Mesothelial cell of epicardium (in vitro differentiated cells): ENCODE measurements at regions not wholly inside any gene's neighbourhood (a gene's known extent, or its start where the extent isn't known, plus 50 kb on each side); places are given as distances from the start of the nearest gene placed in this dataset.

Experiments used
- DNase-seq, 2 experiments: peaks; one replicate each; pipeline ENCODE4 v3.0.0; 2021; ENCODE audit warnings: low spot score in 2 of 2; ENCODE audit not compliant: unreplicated experiment in 2 of 2
- H3K27ac Mint-ChIP-seq: 2 replicates; pipeline ENCODE4 v1.8.0; 2021; ENCODE audit warnings: mixed read lengths
- H3K27me3 Mint-ChIP-seq: 2 replicates; pipeline ENCODE4 v1.8.0; 2021; ENCODE audit warnings: low read depth, mixed read lengths
- H3K36me3 Mint-ChIP-seq: 2 replicates; pipeline ENCODE4 v1.8.0; 2021; ENCODE audit warnings: mixed read lengths
- H3K4me1 Mint-ChIP-seq: 2 replicates; pipeline ENCODE4 v1.8.0; 2021; ENCODE audit warnings: mixed read lengths
- H3K4me3 Mint-ChIP-seq: 2 replicates; pipeline ENCODE4 v1.8.0; 2021; ENCODE audit warnings: mild to moderate bottlenecking, moderate library complexity, mixed read lengths
- H3K9me3 Mint-ChIP-seq: 2 replicates; pipeline ENCODE4 v1.8.0; 2021; ENCODE audit warnings: mixed read lengths
- TF ChIP-seq, protein P1 (sequence below): fragments of 200-600 bp; sonication (generic); IDR thresholded peaks from one replicate; pipeline ENCODE4 v1.5.0; 2021; ENCODE audit warnings: antibody characterized with exemption; ENCODE audit not compliant: unreplicated experiment

DNA sequence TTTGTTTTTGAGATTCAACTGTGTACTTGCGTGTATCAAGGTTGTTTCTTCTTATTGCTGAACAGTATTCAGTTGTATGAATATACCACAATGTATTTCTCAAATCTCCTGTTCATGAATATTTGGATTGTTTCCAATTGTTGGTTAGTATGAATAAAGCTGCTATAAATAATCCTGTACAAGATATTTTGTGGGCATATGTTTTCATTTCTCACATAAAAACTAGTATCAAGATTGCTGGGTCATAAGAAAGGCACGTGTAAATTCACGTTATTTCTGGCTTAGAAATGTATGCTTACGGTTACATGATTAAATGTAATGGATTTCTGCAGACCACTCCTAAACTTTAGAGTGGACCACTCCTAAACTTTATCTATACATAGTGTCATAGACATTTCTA lies 96.6 kb downstream of the BTBD3 start:
- no peak for DNase-seq
- peaks cover 3% of the 10 kb centered on the region for H3K27me3 Mint-ChIP-seq
- peaks cover 7% of the 10 kb centered on the region for H3K4me1 Mint-ChIP-seq
- no peak overlapping the region for H3K4me3 Mint-ChIP-seq
- TF ChIP-seq, protein P1, sequence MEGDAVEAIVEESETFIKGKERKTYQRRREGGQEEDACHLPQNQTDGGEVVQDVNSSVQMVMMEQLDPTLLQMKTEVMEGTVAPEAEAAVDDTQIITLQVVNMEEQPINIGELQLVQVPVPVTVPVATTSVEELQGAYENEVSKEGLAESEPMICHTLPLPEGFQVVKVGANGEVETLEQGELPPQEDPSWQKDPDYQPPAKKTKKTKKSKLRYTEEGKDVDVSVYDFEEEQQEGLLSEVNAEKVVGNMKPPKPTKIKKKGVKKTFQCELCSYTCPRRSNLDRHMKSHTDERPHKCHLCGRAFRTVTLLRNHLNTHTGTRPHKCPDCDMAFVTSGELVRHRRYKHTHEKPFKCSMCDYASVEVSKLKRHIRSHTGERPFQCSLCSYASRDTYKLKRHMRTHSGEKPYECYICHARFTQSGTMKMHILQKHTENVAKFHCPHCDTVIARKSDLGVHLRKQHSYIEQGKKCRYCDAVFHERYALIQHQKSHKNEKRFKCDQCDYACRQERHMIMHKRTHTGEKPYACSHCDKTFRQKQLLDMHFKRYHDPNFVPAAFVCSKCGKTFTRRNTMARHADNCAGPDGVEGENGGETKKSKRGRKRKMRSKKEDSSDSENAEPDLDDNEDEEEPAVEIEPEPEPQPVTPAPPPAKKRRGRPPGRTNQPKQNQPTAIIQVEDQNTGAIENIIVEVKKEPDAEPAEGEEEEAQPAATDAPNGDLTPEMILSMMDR = no peak
- peaks cover 4% of the 10 kb centered on the region for H3K9me3 Mint-ChIP-seq
- H3K36me3 Mint-ChIP-seq = no peaks in the 10 kb centered on the region
- no peak overlapping the region for H3K27ac Mint-ChIP-seq

DNA sequence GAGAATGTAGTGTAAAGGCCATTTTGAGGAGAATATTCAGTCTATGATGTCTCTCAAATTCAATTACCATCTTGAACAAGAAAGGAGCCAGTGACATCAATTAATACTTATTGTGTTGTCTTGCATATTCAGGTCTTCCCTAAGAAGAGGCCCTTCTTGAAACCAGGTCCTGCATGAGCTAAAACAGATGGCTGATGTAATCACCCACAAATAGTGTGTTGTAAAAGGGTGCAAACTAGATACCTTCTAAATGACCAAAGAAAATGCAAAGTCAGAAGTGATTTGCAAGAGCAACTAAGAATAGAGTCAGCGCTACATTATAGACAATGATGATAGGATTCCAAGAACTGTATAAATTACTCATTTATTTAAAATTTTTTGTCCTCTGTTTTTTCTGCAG lies 97.0 kb downstream of the BTBD3 start:
- TF ChIP-seq, protein P1 = no peak
- peaks cover 8% of the 10 kb centered on the region for H3K4me1 Mint-ChIP-seq
- no peak overlapping the region for H3K4me3 Mint-ChIP-seq
- H3K27me3 Mint-ChIP-seq = peaks cover 3% of the 10 kb centered on the region
- DNase-seq = no peak
- H3K9me3 Mint-ChIP-seq = peaks cover 4% of the 10 kb centered on the region
- H3K36me3 Mint-ChIP-seq = no peaks in the 10 kb centered on the region
- no peak overlapping the region for H3K27ac Mint-ChIP-seq

DNA sequence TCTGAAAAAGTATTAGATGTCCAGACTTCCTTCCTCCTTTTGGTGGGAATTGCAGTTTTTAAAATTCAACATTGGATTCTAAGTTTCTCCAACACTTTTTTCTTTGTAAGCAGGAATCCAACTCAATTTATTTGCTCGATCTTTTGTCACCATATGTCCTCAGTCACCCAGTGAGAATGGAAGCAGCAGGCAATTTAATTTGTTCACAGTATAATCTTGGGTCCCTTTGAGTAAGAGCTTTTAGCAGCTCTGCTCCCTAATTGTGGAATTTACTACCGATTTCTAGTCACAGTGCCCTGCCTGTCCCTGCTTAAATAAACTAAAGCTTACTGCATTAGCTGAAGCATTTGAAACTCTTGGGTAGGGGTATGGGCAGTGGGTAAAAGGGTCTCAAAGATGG lies 98.6 kb downstream of the BTBD3 start:
- H3K4me3 Mint-ChIP-seq = no peak overlapping the region
- peaks cover 4% of the 10 kb centered on the region for H3K9me3 Mint-ChIP-seq
- TF ChIP-seq, protein P1 = no peak
- DNase-seq = no peak
- H3K4me1 Mint-ChIP-seq = peaks cover 13% of the 10 kb centered on the region
- H3K36me3 Mint-ChIP-seq = no peaks in the 10 kb centered on the region
- H3K27me3 Mint-ChIP-seq = peaks cover 3% of the 10 kb centered on the region
- no peak overlapping the region for H3K27ac Mint-ChIP-seq

DNA sequence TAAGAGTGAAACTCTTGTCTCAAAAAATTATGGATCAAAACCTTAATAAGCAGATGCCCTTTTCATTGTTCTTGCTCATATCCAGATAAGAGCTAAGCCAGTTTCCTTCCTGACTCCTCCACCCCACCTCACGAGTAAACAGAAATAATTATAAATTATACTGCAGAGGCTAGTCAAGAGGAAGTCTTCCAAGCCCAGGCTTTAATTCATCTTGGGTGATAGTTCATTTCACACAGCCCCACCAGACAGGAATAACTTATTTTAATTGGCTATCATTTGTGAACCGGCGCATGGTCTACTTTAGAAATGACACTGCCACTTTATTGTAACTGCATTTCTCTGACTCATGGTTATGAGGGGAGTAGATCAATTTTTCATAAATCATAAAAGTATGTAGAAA lies 102.0 kb downstream of the BTBD3 start:
- peaks cover 7% of the 10 kb centered on the region for H3K27me3 Mint-ChIP-seq

DNA sequence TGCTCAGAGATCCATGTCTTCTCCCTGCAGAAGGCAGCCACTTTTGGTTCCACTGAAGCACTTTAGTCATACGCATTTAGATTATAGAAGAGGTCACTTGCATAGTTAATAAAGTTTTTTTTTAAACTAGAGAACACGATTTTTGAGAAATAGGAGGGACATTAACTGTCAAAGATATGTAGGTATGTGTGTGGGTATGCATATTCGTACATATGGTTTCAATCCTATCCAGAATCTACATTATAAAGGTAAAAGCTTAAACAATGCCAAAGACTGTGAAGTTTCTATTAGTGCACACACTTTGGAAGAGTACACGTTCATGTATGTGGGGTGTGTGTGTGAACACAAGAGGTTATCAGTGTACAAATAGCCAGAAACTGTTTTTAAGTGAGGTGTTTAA lies 103.2 kb downstream of the BTBD3 start:
- Mint-ChIP-seq H3K27ac (no peak overlapping the region), H3K27me3 (peaks cover 7% of the 10 kb centered on the region), H3K4me1 (peaks cover 9% of the 10 kb centered on the region), H3K9me3 (peaks cover 5% of the 10 kb centered on the region), H3K36me3 (no peaks in the 10 kb centered on the region), H3K4me3 (no peak overlapping the region)
- TF ChIP-seq, protein P1 = no peak
- no peak for DNase-seq

More for the DNA sequence above, 102.0 kb downstream of the BTBD3 start:
- H3K4me1 Mint-ChIP-seq = peaks cover 9% of the 10 kb centered on the region
- H3K4me3 Mint-ChIP-seq = no peak overlapping the region
- no peaks in the 10 kb centered on the region for H3K36me3 Mint-ChIP-seq
- peaks cover 4% of the 10 kb centered on the region for H3K9me3 Mint-ChIP-seq
- no peak for DNase-seq
- TF ChIP-seq, protein P1 = no peak
- H3K27ac Mint-ChIP-seq = no peak overlapping the region

DNA sequence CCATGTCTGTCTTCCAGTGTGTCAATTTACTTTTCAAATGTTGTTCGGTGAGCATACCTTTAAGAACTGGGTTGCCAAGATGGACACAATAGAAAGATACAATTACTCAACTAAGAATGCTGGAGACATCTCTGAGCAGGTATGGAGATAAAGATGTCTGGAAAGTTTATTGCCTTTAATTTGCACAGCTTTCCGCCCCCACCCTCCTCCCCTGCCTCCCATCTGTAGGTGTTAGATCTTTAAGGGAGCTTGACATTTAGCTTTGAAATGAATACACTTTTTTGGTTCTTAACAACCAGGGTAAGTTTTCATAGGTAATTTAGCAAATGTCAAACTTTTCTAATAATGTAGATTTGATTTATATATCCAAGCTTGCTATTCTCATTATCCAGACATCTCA lies 104.4 kb downstream of the BTBD3 start:
- Mint-ChIP-seq H3K27ac (no peak overlapping the region), H3K9me3 (peaks cover 6% of the 10 kb centered on the region), H3K4me3 (no peak overlapping the region), H3K4me1 (peaks cover 9% of the 10 kb centered on the region), H3K36me3 (no peaks in the 10 kb centered on the region), H3K27me3 (peaks cover 7% of the 10 kb centered on the region)
- DNase-seq = no peak
- TF ChIP-seq, protein P1 = no peak
